ENCODE measurements at regions not wholly inside any gene's neighbourhood (a gene's known extent, or its start where the extent isn't known, plus 50 kb on each side); places are given as distances from the start of the nearest gene placed in this dataset.

- TF ChIP-seq, protein P1, sequence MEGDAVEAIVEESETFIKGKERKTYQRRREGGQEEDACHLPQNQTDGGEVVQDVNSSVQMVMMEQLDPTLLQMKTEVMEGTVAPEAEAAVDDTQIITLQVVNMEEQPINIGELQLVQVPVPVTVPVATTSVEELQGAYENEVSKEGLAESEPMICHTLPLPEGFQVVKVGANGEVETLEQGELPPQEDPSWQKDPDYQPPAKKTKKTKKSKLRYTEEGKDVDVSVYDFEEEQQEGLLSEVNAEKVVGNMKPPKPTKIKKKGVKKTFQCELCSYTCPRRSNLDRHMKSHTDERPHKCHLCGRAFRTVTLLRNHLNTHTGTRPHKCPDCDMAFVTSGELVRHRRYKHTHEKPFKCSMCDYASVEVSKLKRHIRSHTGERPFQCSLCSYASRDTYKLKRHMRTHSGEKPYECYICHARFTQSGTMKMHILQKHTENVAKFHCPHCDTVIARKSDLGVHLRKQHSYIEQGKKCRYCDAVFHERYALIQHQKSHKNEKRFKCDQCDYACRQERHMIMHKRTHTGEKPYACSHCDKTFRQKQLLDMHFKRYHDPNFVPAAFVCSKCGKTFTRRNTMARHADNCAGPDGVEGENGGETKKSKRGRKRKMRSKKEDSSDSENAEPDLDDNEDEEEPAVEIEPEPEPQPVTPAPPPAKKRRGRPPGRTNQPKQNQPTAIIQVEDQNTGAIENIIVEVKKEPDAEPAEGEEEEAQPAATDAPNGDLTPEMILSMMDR (IDR thresholded peaks at IDR 0.05): no peak
- Histone ChIP-seq H3K4me1 (no peaks in the 10 kb centered on the region), H3K9me3 (no peaks in the 10 kb centered on the region), H3K36me3 (no peaks in the 10 kb centered on the region), H3K27ac (no peak overlapping the region), H3K4me3 (no peak overlapping the region), H3K27me3 (no peaks in the 10 kb centered on the region)
- intact Hi-C loops (cut with DNase I): no loop called here
- DNase-seq (no peak), ATAC-seq (peak in 1 of 4 donors; percentile 39), FAIRE-seq (no peak)
- WGBS, 2 donors: 44 to 63% methylated on average over 2 of the region's 2 CpGs
These were observed 391.3 kb downstream of the NR2F1-AS1 start for GRCh38 chr5:93189707-93190120.

DNA sequence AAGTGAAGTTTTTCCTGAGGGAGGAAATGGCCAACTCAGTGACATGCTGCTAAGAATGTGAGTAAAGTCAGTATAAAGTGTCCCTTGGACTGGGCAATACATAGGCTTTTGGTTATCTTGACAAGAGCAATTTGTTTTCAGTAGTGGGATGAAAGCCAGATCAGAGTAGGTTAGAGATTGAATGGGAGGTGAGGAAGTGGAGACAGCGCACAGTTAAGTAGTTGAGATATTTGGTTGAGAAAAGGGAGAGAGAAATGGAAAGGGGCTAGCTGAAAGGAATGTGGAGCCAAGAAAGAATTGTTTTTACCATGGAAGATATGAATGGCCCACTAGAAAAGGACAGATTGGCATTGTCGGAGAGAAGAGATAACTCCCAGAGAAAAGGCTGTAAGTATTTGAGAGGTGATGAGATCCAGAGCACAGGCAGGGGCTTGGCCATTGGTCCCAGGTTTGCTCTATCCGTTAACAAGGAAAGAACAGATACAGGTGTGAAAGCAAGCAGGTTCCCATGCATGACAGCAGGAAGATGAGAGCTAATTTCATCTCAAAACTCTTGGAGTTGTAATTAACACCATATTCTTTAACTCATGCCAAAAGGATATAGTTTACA is 392.0 kb downstream of the NR2F1-AS1 start:
- 66 to 69% methylated on average over 3 of the region's 3 CpGs for WGBS, 2 donors
- ATAC-seq: peak in 1 of 4 donors; percentile 23

DNA sequence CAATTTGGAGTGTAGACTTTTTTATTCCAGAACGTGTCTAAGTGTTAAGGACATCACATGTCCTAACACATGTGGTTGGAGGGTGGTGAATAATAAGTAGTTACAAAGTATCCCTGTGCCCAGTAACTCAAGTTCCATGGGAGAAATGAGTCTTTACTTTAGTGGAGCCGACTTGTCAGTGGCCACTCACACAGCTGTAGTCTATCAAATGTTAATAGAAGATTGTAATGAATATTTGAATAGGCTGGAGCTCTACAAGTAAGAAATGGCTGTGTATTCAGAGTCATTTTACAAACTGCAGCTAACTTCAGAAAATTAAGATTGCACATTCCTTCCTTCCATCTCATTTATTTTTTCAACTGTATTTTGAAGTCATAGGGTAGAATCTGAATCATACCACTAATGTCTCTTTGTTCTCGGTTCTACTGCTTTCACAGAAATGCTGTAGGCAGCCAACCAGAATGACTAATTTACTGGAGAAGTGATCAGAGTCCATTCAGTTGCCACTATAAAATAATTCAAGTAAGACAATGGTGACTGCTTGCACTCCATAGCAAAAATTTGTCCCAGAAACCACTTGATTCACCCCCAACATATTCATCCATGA is 394.8 kb downstream of the NR2F1-AS1 start:
- Histone ChIP-seq H3K9me3 (no peaks in the 10 kb centered on the region), H3K36me3 (no peaks in the 10 kb centered on the region), H3K4me3 (no peak overlapping the region), H3K27ac (no peak overlapping the region), H3K4me1 (no peaks in the 10 kb centered on the region), H3K27me3 (no peaks in the 10 kb centered on the region)
- TF ChIP-seq, protein P1 (IDR thresholded peaks at IDR 0.05): no peak
- FAIRE-seq: no peak
- WGBS, 2 donors: 54 to 62% methylated on average over 3 of the region's 3 CpGs
- no peak for ATAC-seq
- DNase-seq: no peak
- intact Hi-C loops (cut with DNase I): no loop called here

More for the DNA sequence above, 392.0 kb downstream of the NR2F1-AS1 start:
- TF ChIP-seq, protein P1 (IDR thresholded peaks at IDR 0.05): no peak
- intact Hi-C loops (cut with DNase I): no loop called here
- no peaks in the 10 kb centered on the region for H3K27me3 ChIP-seq
- H3K4me3 ChIP-seq: no peak overlapping the region
- FAIRE-seq: no peak
- no peaks in the 10 kb centered on the region for H3K9me3 ChIP-seq
- H3K27ac ChIP-seq: no peak overlapping the region
- DNase-seq: no peak
- no peaks in the 10 kb centered on the region for H3K36me3 ChIP-seq
- H3K4me1 ChIP-seq: no peaks in the 10 kb centered on the region

GRCh38 chr5:93184041-93184440 is 397.0 kb downstream of the NR2F1-AS1 start:
- DNase-seq: no peak
- Histone ChIP-seq H3K27ac (no peak overlapping the region), H3K4me1 (no peaks in the 10 kb centered on the region), H3K9me3 (no peaks in the 10 kb centered on the region), H3K27me3 (no peaks in the 10 kb centered on the region), H3K36me3 (no peaks in the 10 kb centered on the region), H3K4me3 (no peak overlapping the region)
- 55 to 87% methylated on average over 1 of the region's 1 CpG for WGBS, 2 donors
- TF ChIP-seq, protein P1 (IDR thresholded peaks at IDR 0.05): no peak
- ATAC-seq: no peak
- intact Hi-C loops (cut with DNase I): no loop called here
- no peak for FAIRE-seq

DNA sequence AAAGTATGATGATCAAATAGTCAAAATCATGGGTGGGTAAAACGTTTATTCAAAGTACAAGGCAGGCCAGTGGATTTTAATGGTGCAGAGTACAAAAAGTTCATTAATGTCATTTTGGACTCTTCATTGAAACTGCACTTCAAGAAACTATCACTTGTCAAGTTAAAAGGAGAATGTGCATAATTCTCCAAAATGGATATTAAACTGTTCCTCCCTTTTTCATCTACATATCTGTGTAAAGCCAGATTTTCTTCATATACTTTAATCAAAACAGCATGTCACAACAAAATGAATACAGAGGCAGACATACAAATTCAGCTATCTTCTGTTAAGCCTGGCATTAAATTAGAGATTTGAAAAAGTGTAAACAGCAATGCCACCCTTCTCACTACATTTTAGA is 401.6 kb downstream of the NR2F1-AS1 start:
- WGBS, 2 donors: 37 to 42% methylated on average over 1 of the region's 1 CpG
- intact Hi-C loops (cut with DNase I): no loop called here
- TF ChIP-seq, protein P1 (IDR thresholded peaks at IDR 0.05): no peak
- no peaks in the 10 kb centered on the region for H3K27me3 ChIP-seq
- DNase-seq: no peak
- H3K4me1 ChIP-seq: no peaks in the 10 kb centered on the region
- H3K27ac ChIP-seq: no peak overlapping the region
- FAIRE-seq: no peak
- no peaks in the 10 kb centered on the region for H3K36me3 ChIP-seq
- ATAC-seq: no peak
- no peak overlapping the region for H3K4me3 ChIP-seq
- H3K9me3 ChIP-seq: no peaks in the 10 kb centered on the region
